ENCODE measurements at regions not wholly inside any gene's neighbourhood (a gene's known extent, or its start where the extent isn't known, plus 50 kb on each side); places are given as distances from the start of the nearest gene placed in this dataset.

DNA sequence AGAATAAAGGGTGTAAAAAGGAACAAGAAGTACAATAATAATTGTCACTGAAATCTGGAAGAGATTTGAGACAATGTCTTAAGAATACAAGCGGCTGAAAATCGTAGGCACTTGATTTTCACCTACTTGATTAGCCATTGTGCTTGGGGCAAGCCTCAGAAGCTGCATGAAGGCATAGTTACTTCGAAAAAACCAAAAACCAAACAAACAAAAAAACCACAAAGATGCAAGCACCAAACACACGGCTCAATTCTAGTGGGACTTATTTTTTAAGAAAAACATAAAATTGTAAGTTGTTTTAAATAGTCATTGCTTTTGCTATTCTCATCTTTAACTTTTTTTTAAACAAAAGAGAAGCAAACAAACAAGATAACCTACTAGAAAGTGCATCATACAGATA lies 235.6 kb downstream of the OGFRL1 start:
- H3K4me3 ChIP-seq (ENCODE audit: low read length): no peak overlapping the region
- no peak for TF ChIP-seq ZNF274 (IDR thresholded peaks at IDR 0.05; ENCODE audit: low read depth, low read length)

DNA sequence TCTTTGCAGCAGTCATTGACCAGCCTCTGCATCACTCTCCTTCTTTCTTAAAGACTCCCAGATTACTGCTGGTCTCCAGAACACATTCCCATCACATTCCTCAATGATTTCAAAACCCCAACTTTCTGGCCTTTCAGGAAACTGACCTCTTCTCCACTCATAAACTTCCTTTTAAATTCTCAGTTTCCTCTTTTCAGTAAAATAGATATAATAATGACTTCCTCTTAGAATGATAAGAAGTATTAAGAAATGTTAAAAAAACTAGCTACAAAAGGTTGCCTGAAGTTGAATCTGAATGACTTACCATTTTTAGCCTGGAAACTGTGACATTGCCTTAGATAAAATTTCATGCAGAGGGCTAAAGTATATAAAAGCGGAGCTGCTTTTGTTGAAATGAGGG lies 239.3 kb downstream of the OGFRL1 start:
- no peak overlapping the region for H3K4me3 ChIP-seq (ENCODE audit: low read length)
- TF ChIP-seq ZNF274 (IDR thresholded peaks at IDR 0.05; ENCODE audit: low read depth, low read length): no peak

DNA sequence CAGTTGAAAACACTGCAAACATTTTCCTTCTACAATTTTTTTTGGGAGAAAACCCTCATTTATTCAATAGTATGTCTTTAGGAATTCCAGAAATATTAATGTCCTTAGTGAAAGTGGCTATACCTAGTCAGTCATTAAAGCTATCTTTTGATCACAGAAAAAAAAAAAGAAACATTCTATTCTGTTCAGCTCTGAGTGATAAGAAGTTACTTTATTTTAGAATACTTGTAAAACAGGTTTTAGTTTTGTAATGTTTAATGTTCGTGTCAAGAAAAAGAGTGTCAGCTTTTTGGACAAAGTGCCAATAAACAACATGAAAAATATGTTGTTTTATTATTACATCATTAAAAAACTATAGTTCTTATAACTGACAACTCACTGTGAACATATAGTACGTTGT lies 240.4 kb downstream of the OGFRL1 start:
- no peak for TF ChIP-seq ZNF274 (IDR thresholded peaks at IDR 0.05; ENCODE audit: low read depth, low read length)
- no peak overlapping the region for H3K4me3 ChIP-seq (ENCODE audit: low read length)

DNA sequence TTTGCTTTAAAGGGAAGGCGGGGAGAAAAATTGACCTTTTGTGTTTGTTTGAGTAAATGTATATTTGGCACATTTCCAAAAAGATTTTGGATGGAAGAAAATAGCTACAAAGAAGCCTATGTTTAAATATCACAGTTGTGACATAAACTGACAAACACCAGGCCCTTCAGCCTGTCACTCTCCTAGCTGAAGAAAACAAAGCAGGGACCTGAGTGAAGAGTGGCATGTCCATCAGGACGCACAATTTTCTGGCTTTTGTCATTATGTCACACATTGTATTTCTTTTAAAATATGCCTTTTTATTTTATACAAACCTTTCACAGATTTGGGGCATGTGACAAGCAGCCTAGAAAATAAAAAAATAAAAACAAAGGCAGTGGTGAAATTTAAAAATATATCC lies 241.2 kb downstream of the OGFRL1 start:
- TF ChIP-seq ZNF274 (IDR thresholded peaks at IDR 0.05; ENCODE audit: low read depth, low read length): no peak
- no peak overlapping the region for H3K4me3 ChIP-seq (ENCODE audit: low read length)

DNA sequence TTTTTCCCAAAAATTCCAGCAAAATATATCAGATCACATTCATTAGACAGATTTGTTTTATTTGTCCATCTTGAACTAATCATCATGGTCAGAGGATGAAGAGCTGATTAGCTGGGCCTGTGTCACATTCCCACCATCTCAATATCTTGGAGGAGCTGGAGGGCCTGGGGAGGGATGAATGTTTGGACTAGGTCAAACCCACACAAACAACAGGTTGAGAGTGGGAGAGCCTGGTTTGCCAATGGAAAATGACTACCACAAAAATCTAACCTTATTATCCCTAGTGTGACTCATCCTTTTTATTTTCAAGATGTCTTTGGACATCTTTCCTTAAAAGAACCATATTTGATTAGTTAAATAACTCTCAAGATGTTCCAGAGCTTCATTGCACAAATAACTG lies 242.4 kb downstream of the OGFRL1 start:
- H3K4me3 ChIP-seq (ENCODE audit: low read length): no peak overlapping the region
- TF ChIP-seq ZNF274 (IDR thresholded peaks at IDR 0.05; ENCODE audit: low read depth, low read length): no peak

DNA sequence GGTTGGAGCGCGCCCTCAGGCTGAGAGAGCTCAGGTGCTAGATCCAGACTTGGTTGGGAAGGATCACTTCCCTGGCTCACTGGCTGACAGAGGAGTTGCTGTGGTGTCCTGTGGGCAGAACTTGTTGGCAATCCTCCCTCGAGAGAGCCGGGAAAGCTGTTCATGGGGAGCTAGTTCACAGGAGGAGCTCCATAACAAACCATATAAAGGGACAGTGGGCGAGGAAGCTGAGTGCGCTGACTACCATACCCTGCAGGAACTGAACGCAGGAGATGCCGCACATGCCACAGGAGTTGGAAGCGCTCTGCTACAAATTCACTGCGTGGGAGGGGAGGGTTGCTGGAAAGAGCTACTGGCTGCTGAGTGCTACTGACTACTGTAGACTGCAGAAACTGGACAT lies 243.2 kb downstream of the OGFRL1 start:
- no peak for TF ChIP-seq ZNF274 (IDR thresholded peaks at IDR 0.05; ENCODE audit: low read depth, low read length)
- no peak overlapping the region for H3K4me3 ChIP-seq (ENCODE audit: low read length)

DNA sequence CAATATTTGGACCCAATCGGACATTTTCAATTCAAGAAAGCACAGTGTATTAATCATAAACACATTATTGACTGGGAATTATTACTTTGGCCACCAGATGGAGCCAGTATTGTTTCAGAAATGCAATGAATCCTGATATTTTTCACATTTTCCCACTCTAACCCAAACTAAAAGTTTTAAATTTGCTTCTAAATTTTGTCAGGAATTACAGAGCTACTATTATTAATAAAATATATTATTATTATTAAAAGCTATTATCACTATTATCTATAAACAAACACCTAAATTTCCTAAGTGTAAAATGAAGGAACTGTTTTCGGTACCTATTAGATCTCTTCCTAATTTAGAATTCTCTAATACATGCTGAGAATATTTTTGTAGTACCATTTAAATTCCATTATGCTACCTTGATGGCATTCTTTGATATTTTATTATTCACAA lies 245.3 kb downstream of the OGFRL1 start:
- no peak for TF ChIP-seq ZNF274 (IDR thresholded peaks at IDR 0.05; ENCODE audit: low read depth, low read length)
- no peak overlapping the region for H3K4me3 ChIP-seq (ENCODE audit: low read length)

DNA sequence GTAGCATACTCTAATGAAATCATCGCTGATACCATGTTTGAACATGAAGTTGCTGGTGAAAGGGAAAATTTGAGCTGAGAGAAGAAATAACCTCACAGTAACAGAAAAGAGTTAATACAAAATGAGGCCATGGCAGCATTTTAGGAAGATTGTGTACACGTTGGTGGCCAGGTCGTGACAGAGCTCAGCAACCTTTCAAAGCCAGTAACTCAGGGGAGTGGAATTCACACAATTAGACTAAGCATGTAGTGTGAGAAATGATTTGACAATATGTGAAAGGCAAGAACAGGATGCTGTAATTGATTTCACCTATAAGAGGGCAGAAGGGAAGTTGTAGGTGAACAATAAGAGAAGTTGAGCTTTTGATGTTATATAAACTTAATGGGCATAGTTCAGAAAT lies 246.3 kb downstream of the OGFRL1 start:
- H3K4me3 ChIP-seq (ENCODE audit: low read length): no peak overlapping the region
- no peak for TF ChIP-seq ZNF274 (IDR thresholded peaks at IDR 0.05; ENCODE audit: low read depth, low read length)

DNA sequence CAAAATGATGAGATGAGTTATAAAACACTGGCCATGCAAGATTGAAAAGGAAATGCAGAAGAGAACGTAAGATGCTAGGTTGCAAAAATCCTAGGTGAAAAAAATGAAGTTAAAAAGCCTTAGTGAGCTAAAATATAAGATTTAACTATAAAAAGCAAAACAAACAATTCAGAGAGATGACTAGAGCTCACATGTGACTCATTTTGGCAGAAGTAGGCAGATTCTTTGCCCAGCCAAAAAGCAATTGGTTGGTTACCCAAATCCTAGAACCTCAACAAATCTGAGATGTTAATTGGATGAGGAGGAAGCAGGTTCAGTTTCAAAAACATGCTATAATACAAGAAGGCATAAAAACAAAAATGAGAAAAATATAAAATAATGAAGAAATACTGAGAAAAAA lies 249.1 kb downstream of the OGFRL1 start:
- H3K4me3 ChIP-seq (ENCODE audit: low read length): no peak overlapping the region
- TF ChIP-seq ZNF274 (IDR thresholded peaks at IDR 0.05; ENCODE audit: low read depth, low read length): no peak

DNA sequence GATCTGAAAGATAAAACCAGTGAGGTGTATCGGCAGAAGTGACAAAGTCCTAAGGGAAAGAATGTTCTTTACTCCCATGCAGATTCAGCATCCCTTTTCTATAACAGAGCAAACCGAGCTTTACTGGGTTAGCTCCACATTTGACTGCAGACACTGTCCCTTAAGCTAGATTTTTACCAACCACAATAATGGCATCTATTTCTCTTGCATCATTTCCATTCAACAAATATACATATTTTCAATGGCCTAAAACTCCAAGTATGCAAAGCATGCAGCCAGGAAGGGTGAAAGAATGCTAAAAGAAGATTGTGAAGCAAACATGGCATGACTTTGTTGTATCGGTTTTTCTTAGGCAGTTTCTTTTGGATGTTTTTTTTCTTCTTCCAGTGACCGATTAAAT lies 255.4 kb downstream of the OGFRL1 start:
- H3K4me3 ChIP-seq (ENCODE audit: low read length): no peak overlapping the region

DNA sequence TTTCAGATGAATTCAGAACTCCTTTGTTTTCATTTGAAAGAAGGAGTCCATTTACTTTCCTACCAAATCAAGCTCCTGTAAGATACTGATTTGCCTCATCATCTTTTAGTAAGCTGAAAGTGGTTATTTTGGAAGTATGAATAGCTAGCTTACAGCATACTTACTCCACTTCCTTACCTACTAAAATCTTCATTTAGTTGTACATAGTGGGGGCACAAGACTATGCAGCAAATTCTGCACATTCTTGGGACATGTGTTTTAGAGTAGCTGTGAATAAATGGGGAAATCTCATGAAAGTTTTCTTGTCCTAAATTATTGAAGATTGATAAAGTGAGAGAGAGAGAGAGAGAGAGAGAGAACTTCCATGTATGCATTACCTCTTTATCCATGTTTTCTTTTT lies 256.3 kb downstream of the OGFRL1 start:
- no peak overlapping the region for H3K4me3 ChIP-seq (ENCODE audit: low read length)
- TF ChIP-seq ZNF274 (IDR thresholded peaks at IDR 0.05; ENCODE audit: low read depth, low read length): no peak

More for the DNA sequence above, 255.4 kb downstream of the OGFRL1 start:
- TF ChIP-seq ZNF274 (IDR thresholded peaks at IDR 0.05; ENCODE audit: low read depth, low read length): no peak

DNA sequence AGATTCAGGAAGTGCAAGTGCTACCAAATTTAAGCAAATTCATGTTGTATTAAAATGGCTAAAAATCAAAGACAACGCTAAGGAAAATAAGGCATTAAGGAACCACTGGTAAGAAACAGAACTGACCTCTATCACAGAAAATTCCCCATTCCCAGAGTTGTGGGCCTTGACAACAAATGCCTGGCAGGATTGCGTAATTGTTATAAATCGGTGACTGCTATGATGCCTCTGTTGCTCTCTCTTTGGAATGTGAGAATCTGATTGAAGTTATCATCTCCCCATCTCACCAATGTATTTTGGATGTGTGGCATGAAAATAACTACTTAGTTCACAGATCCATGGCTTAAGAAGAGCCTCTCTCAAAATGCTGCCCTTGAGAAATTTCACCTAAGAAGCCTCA lies 257.3 kb downstream of the OGFRL1 start:
- no peak for TF ChIP-seq ZNF274 (IDR thresholded peaks at IDR 0.05; ENCODE audit: low read depth, low read length)
- no peak overlapping the region for H3K4me3 ChIP-seq (ENCODE audit: low read length)

DNA sequence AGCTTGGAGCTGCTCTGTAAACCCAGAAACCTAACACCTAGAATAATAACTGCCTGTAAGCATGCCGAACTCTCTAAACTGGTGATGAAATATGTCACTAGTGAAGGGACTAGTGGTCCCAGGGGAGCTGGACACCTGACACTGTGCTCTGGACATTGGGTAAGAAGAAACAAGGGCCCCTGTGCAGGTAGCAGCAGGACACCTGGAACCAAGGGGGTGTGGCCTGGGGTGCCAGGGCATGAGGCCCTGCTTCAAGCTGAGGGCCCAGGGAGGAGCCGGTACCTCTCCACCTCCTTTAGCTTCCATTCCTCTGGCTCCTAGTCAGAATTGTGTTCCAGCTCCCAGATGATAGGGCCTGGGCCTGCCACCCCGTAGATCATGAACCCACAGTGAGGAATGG lies 263.2 kb downstream of the OGFRL1 start:
- no peak for TF ChIP-seq ZNF274 (IDR thresholded peaks at IDR 0.05; ENCODE audit: low read depth, low read length)
- H3K4me3 ChIP-seq (ENCODE audit: low read length): no peak overlapping the region

DNA sequence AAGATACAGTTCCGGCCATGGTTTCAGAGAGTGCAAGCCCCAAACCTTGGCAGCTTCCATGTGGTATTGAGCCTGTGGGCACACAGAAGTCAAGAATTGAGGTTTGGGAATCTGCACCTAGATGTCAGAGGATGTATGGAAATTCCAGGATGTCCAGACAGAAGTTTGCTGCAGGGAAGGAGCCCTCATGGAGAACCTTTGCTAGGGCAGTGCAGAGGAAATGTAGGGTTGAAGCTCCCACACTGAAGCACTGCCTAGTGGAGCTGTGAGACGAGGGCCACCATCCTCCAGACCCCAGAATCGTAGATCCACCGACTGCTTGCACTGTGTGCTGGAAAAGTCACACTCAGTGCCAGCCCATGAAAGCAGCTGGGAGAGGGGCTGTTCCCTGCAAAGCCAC lies 267.5 kb downstream of the OGFRL1 start:
- TF ChIP-seq ZNF274 (IDR thresholded peaks at IDR 0.05; ENCODE audit: low read depth, low read length): no peak
- H3K4me3 ChIP-seq (ENCODE audit: low read length): no peak overlapping the region

DNA sequence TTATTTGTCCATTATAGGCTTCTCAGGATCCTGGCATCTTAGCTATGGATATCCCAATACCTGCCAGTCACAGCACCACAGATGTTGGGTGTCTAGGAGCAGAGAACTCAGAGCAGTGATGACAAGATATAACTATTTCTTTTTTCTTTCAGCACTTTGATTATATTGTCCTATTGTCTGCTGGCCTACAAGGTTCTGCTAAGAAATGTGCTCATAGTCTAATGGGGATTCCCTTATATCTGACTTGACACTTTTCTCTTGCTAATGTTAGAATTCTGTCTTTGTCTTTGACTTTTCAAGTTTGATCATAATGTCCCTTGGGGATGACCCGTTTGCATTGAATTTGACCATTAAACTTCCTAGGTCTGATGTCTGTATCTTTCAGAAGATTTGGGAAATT lies 270.4 kb downstream of the OGFRL1 start:
- no peak overlapping the region for H3K4me3 ChIP-seq (ENCODE audit: low read length)
- TF ChIP-seq ZNF274 (IDR thresholded peaks at IDR 0.05; ENCODE audit: low read depth, low read length): no peak

DNA sequence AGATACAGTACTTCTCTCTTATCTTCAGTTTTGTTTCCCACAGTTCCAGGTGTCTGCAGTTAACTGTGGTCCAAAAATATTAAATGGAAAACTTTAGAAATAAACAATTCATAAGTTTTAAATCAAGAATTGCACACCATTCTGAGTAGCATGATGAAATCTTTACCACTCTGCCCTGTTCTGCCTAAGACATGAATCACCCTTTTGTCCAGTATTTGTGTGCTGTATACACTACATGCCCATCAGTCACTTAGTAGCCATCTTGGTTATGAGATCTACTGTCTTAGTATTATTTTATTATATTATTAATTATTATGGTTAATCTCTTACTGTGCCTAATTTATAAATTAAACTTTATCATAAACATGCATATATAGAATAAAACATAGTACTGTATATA lies 279.0 kb downstream of the OGFRL1 start:
- no peak overlapping the region for H3K4me3 ChIP-seq (ENCODE audit: low read length)
- no peak for TF ChIP-seq ZNF274 (IDR thresholded peaks at IDR 0.05; ENCODE audit: low read depth, low read length)

DNA sequence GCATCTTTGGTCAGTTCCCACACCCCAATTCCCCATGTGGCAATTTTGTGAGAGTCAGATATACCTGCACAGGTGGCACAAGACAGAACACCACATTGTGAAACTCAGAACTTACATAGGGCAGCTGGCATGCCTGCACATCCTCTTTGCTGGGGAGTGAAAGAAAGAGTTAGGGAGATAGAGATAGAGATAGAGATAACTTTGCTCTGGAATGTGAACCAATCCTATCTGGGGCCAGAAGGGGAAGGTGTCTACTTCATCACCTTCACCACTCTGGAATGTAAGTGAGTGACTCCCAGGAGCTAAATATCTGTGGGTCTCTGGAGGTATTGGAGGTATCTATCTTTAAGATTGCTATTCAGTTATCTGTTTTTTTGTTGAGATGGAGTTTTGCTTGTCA lies 289.2 kb downstream of the OGFRL1 start:
- no peak overlapping the region for H3K4me3 ChIP-seq (ENCODE audit: low read length)
- TF ChIP-seq ZNF274 (IDR thresholded peaks at IDR 0.05; ENCODE audit: low read depth, low read length): no peak
